ENCODE measurements at regions not wholly inside any gene's neighbourhood (a gene's known extent, or its start where the extent isn't known, plus 50 kb on each side); places are given as distances from the start of the nearest gene placed in this dataset.

DNA sequence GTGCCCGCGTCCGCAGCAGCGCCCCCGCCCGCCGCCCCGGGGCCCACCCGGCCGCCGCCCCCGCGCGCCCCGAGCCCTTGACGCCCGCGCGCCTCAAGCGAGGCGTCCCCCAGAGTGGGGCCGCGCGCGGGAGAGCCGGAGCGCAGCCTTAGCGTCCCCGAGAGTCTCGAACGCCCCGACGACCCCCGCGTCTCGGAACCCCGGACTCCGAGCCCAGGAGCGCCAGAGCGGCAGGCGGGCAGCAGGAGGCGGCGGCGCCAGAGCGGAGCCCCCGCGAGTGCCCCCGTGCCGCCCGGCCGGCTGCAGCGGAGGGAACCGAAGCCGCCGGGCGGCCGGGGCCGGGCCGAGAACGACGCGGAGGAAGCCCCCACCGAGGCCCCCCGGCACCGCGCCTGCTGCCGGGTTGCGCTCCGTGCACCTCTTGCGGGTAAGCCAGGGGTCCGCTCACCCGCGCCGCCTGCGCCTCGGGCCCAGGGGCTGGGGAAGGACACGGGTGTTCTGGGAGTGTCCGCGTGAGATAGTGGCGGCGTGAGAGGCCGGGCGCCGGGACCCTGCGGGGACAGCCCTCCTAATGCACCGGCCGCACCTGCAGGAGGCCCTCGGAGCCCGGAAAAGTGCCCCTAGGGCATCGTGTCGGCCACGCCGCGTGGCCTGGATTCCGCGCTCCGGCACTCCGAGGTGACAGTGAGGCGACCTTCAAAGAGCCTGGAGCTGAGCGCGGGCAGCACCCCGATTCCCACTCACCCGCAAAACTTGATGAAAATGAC is 52.0 kb upstream of the ULK4 start:
- DNase-seq (ENCODE audit: low read depth in 4 of 4, low spot score in 2 of 4): no peak

DNA sequence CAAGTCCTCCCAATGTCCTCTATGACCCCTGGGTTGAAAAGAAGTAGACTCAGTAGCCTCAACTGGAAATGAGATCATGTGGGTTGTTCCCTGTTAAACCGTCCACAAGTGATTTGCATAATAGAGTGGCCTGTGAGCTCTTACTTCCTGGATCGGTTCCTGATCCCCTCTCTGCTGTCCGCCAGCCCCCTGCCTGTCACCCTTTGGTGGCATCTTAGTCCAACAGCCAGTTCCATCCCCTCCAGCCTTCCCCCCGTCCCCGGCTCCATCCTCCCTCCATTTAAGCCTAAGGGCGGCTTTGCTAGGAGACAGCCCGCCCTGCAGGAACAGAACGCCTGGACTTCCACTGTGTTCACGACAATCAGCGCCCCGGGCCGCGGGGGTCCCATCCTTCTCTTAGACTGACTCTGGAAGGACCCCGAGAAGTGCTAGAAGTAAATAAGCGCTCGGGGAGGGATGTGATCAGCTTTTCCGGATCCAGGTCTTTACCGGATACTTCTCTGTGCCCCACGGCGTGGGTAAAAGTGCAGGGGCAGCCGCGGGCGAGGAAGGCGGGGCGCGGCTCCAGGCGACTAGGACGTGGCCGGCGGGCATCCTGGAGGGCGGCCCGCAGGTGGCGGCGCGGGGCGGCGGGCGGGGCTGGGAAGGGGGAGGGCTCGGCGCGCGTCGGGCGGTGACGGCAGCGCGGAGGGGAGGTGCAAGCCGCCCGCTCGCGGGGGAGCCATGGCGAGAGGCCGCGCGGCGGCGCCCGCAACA is 51.2 kb upstream of the ULK4 start:
- no peak for DNase-seq (ENCODE audit: low read depth in 4 of 4, low spot score in 2 of 4)

DNA sequence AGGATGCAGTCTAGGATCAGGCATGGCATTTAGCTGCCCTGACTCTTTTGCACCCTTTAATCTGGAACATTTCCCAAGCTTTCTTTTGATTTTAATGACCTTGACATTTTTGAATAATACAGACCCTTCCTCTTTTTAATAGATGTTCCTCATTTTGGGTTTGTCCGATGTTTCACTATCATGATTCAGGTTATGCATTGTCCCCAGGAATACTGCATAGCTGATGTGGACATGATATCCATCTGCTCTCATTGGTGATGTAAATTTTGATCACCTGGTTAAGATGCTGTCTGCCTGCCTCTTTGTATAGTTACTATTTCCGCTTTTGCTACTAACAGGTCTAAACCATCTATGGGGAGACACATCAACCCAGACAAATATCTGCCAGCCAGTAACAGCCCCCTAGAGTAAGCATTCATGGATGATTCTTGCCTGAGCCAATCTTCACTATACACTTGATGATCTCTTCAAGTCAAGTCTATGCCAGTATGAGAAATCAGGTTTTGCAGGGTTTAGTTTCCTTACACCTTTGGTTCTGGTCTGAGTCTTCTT is 50.6 kb upstream of the ULK4 start:
- DNase-seq (ENCODE audit: low read depth in 4 of 4, low spot score in 2 of 4): no peak
